ENCODE measurements at regions not wholly inside any gene's neighbourhood (a gene's known extent, or its start where the extent isn't known, plus 50 kb on each side); places are given as distances from the start of the nearest gene placed in this dataset.

GRCh38 chr21:16900685-16901084 lies 612.2 kb upstream of the CXADR start:
- DNase-seq (ENCODE audit: low read depth in 2 of 2) = no peak

- no peak for DNase-seq (ENCODE audit: low read depth in 2 of 2)
These were observed 604.8 kb upstream of the CXADR start for GRCh38 chr21:16908077-16908476.

- no peak for DNase-seq (ENCODE audit: low read depth in 2 of 2)
These were observed 602.2 kb upstream of the CXADR start for GRCh38 chr21:16910435-16911165.

- DNase-seq (ENCODE audit: low read depth in 2 of 2) = no peak
These were observed 601.7 kb upstream of the CXADR start for GRCh38 chr21:16911166-16911607.

- no peak for DNase-seq (ENCODE audit: low read depth in 2 of 2)
These were observed 600.8 kb upstream of the CXADR start for GRCh38 chr21:16912075-16912474.

GRCh38 chr21:16913010-16913409 lies 599.8 kb upstream of the CXADR start:
- DNase-seq (ENCODE audit: low read depth in 2 of 2) = no peak

GRCh38 chr21:16928439-16928838 lies 584.4 kb upstream of the CXADR start:
- DNase-seq (ENCODE audit: low read depth in 2 of 2) = no peak

DNA sequence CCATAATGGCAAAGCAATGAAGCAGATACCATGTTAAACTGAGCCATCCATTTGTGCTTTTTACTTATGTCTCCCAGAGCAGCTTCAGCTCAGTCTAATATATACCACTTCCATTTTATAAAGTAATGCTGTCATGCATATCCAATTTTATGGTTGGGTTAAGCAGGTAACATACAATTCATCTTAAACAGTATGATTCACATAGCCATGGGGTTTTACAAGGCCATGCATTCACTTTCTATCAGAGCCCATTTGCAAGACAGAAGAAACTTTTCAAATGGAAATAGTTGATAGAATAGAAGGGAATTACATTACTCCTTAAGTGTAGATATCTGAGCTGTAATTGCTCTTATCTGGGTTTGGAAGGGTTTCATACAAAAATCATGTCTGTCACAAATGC lies 580.5 kb upstream of the CXADR start:
- DNase-seq (ENCODE audit: low read depth in 2 of 2) = no peak

GRCh38 chr21:16942703-16943102 lies 570.1 kb upstream of the CXADR start:
- no peak for DNase-seq (ENCODE audit: low read depth in 2 of 2)

DNA sequence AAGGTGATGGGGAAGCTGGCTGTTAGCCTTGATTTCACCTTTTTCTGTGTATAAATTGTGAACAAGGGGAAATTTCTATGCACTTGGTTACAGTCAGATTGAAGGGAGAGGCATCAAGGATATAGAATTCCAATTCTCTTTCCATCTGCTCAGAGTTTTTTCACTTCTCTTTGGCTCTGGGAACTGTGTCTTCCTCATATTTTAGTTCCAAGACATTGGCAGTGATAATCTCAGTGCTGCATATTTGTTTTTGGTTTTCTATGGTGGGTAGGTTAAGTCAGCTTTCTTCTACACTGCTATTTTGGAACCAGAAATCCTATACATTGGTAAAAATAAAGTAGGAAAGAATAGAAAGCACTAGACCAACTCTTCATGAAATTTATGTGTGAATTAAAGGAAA lies 569.6 kb upstream of the CXADR start:
- no peak for DNase-seq (ENCODE audit: low read depth in 2 of 2)

DNA sequence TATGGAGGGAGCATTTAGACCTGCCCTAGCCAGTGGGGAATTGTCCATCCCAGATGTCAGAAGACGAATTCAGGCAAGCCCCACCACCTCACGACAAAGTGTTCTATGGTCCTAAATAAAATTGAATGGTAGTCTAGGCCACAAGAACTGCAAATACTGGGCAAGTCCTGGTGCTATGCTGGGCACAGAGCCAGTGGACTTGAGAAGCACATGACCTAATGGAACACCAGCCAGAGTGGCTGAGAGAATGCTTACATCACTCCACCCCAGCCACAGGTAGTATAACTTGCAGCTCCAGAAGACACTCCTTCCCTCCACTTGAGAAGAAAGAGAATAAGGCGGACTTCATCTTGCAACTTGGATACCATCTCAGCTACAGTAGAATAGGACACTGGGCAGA lies 567.3 kb upstream of the CXADR start:
- no peak for DNase-seq (ENCODE audit: low read depth in 2 of 2)

DNA sequence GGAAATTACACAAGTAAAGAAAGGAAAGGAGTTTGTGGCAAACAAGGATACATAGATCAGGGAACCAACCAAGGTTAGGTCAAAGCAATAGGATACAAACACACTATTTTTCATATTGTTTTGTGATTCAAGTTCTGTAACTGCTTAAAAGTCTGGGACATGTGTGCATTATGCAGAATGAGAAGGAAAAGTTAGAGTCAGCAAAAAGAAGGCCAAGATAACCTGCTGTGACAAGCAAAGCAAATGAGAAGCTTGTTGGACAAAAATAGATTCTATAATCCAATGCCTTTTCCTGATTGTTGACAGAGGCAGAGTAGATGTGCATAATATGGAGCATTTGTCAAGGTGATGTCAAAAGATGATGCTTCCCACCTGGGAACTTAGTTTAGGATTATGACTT lies 556.0 kb upstream of the CXADR start:
- DNase-seq (ENCODE audit: low read depth in 2 of 2) = no peak

- DNase-seq (ENCODE audit: low read depth in 2 of 2) = no peak
These were observed 547.4 kb upstream of the CXADR start for GRCh38 chr21:16965424-16965823.

GRCh38 chr21:16968436-16968835 lies 544.4 kb upstream of the CXADR start:
- DNase-seq (ENCODE audit: low read depth in 2 of 2) = no peak

DNA sequence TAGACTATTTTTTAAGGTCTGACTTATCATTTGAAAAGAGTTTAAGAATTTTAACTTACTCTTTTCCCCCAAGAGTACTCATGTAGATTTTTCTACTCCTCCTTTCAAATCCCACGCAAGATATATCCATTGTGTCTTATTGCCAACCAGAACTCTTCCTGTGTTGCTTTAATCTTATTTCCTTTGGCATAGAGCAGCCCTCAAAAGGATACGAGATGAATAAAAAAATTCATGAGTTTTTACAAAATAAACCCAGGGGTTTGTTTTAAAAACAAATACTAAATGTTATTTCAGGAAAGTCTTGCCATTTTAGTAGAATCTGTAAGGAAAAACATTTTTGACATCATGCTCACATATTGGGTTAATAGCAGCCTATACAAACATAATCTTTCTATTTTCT lies 543.2 kb upstream of the CXADR start:
- DNase-seq (ENCODE audit: low read depth in 2 of 2) = no peak

- DNase-seq (ENCODE audit: low read depth in 2 of 2) = no peak
These were observed 538.8 kb upstream of the CXADR start for GRCh38 chr21:16974060-16974459.

- DNase-seq (ENCODE audit: low read depth in 2 of 2) = no peak
These were observed 536.6 kb upstream of the CXADR start for GRCh38 chr21:16976193-16976592.

DNA sequence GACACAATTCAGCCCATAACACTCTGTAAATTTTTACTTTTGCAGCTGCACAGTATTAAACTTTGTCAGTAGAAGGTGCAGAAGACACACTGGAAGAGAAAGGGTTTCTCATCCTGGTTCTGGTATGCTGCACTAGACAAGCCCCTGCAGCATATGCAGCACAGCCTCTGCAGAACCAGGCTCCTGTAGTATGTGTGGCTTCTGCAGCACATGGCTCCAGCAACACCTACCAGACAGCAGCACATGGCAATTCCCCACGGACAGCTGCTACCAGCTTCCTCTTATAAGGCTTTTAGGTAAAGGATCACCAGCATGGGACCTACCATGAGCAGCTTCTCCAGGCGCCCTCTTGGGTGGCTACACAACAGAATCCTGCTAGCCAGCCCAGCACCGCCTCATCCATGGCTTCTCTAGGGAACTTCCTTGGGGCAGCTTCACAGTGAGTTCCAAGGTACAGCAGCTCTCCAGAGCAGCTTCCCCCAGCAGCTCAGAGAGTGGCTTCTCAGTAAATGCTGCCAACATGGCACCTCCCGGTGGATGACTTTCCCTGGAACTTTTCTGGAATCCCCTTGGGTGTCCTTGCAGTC lies 534.4 kb upstream of the CXADR start:
- DNase-seq (ENCODE audit: low read depth in 2 of 2) = no peak

GRCh38 chr21:16979574-16979973 lies 533.3 kb upstream of the CXADR start:
- DNase-seq (ENCODE audit: low read depth in 2 of 2) = no peak

- no peak for DNase-seq (ENCODE audit: low read depth in 2 of 2)
These were observed 529.4 kb upstream of the CXADR start for GRCh38 chr21:16983420-16983819.

DNA sequence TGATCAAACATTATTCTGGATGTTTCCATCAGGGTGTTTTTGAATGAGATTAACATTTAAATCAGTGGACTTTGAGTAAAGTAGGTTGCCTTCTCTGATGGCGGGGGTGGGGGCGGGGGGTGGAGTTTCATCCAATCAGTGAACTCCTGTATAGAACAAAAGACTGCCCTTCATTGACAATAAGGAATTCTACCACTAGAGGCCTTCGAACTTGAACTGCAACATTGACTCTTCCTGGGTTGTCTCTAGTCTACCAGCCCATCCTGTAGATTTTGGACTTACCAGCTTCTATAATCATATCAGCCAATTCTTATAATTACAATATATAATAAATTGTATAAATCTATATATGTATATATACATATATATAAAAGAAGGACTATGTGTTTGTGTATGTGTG lies 520.4 kb upstream of the CXADR start:
- DNase-seq (ENCODE audit: low read depth in 2 of 2) = no peak

DNA sequence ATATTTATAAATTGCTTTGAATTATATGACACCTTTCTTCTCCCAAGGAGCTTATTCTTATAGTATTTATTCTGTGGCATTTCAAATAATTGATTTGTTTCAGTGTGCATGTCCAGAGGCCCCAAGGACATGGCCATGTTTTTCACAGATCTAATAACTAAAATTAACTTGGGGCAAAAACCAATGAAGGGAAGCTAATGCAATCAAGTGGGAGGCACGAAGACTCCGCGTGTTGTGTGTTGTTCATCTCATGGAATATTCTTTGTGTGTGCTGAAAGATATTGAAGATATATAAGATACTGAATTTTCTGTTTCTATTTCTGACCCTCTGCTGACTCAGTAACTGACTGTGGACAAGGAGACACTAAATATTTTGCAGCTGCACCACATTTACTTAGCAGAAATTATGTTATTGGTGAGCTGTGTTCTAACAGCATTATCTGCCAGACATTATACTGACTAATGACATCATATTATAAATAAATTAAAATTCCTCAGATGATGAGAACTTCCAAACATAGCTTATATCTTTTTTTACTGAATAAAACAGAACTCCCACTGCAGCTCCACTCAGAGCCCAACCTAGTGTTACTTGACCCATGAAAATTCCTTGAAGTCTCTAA lies 519.3 kb upstream of the CXADR start:
- DNase-seq (ENCODE audit: low read depth in 2 of 2) = no peak

- no peak for DNase-seq (ENCODE audit: low read depth in 2 of 2)
These were observed 510.1 kb upstream of the CXADR start for GRCh38 chr21:17002594-17003257.

Data from stimulated activated CD8-positive, alpha-beta memory T cell treated with anti-CD3 and anti-CD28 coated beads, Interleukin-2, amount 100 ng/mL, for 1 hour (primary cell).